HG03378 (cell line): ENCODE measurements at regions not wholly inside any gene's neighbourhood (a gene's known extent, or its start where the extent isn't known, plus 50 kb on each side); places are given as distances from the start of the nearest gene placed in this dataset.
"Not testable (repeated sequence)": the region's sequence is repeated elsewhere in the genome, so short reads cannot be mapped to it uniquely, and the experiment has no call there.

ENCODE experiments used
- ATAC-seq: cut with Tn5 transposase; IDR thresholded peaks from one replicate; pipeline ENCODE4 v1.9.1; 2021; ENCODE audit warnings: mild to moderate bottlenecking, moderate library complexity; ENCODE audit not compliant: unreplicated experiment

DNA sequence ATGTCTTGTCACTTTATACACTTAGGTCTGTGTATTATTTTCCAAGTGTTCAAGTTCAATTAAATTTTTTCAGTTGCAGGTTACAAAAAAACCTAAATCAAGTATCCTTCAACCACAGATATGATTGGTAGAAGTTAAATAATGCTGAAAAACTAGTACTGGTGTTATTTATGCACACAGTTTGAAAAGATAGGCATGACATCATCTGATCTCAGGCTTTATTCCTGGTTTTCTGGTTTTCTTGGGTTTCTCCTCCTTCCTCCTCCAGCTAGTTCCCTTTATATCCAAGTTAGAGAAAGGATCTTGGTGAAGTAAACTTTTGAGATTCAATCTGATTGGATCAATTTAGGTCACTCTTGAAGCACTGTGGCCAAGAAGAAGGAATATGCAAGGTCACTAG, 1201.1 kb upstream of the B3GALT2 start:
- no peak for ATAC-seq

DNA sequence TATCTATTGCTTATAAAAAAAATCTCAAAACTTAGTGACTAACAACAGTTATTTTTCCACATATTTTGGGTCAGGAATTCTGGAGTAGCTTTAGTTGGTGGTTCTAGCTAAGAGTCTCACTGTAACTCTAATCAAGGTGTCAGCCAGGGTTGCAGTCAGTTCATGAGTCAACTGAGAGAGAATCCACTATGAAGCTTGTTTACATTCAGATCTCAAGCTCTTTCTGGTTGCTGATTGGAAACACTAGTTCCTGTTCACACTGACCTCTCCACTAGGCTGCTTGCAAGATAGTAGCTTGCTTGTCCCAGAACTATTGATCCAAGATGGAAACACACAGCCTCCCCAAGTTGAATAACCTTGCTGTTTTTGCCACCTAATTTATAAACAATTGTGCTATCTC, 1192.1 kb upstream of the B3GALT2 start:
- ATAC-seq = no peak

DNA sequence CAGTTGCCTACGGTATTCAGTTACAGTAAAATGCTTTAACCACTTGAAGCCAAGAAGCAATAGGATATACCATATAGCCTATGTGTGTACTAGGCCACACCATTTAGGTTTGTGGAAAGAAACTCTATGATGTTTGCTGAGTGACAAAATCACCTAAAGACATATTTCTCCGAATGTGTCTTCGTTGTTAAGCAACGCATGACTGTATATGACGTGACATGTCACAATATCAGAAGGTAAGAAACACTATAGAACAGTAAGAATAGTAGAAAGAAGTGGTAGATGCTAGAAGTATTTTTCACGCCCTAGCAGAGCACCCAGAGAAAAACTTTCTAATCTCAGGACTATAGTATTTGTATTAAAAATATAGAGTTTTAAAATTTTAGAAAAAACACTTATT, 1188.2 kb upstream of the B3GALT2 start:
- no peak for ATAC-seq

DNA sequence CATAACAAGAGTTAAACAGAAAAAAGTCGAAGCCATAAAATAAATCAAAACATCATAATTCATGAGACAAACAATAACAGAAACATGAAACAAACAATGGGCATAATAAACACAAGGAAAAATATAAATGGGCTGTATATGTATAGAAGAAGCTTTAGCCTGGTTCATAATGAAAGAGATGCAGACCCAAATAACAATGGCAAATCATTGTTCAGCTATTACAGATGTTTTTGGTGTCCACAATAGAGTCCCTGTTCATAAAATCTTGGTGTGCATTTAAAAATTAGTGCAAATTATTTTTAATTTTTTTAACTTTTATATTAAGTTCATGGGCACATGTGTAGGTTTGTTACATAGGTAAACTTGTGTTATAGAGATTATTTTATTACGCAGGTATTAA, 1185.9 kb upstream of the B3GALT2 start:
- ATAC-seq = no peak

DNA sequence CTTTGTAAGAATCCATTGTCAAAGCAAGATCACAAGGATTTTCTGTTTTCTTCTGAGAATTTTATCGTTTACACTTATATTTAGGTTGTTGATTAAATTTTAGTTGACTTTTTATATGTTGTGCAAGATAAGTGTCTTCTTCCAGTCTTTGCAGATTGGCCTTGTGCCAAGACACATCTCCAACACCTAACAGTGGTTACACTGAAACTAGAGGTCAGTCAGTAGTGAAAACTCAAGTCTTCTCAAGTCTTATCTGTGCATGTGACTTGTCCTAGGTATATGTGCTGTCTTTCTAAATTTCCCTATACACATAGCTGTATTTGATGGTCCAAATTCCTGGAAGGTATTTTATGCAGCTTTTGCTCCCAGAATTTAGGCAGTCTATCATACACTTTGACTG, 1183.2 kb upstream of the B3GALT2 start:
- no peak for ATAC-seq

DNA sequence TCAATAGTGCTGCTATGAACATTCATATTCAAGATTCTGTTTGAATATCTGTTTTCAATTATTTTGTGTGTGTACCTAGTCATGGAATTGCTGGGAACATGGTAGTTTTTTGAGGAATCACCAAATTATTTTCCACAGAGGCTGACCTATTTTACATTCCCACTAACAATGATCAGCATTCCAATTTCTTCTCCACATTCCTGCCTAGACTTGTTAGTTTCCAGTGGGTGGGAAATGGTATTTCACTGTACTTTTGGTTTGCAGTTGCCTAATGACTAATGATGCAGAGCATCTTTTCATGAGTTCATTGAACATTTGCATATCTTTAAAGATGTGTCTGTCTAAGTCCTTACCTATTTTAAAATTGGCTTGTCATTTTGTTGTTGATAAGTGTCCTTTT, 1182.6 kb upstream of the B3GALT2 start:
- no peak for ATAC-seq

DNA sequence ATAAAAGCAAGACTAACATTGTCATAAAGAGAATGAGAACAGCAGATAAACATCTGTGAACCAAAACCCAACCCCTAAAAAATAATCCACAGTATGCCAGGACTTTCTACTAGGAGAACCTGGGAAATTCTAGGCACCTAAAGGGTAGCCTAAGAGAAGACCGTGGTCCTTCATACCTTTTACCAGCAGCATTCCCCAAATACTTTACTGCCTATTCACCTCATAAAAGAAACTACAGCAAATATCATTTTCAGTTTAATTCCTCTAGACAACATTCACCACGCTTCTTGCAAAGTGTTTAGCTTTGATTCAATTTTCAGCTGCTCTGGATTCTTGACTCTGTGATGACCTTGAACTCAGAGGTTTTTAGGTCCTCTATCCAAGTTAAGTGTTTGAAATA, 1180.7 kb upstream of the B3GALT2 start:
- no peak for ATAC-seq

DNA sequence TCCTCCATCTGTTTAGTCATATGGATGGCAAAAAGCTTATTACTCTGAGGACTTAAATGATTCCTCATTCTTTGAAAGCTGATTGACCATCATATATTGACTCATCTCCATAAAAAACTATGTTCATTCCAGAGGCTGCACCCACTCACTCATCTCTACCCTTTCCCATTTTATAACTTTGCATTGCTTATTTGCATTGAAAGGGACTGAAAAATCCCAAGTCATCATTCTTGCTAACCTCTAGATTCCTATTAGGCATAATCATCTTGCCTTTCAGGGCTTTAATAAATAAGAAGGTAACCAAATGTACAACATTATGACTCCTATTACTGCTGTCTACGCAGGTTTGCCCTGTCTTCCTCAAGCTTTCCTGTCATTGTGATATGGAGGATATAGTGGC, 1180.3 kb upstream of the B3GALT2 start:
- ATAC-seq = no peak

DNA sequence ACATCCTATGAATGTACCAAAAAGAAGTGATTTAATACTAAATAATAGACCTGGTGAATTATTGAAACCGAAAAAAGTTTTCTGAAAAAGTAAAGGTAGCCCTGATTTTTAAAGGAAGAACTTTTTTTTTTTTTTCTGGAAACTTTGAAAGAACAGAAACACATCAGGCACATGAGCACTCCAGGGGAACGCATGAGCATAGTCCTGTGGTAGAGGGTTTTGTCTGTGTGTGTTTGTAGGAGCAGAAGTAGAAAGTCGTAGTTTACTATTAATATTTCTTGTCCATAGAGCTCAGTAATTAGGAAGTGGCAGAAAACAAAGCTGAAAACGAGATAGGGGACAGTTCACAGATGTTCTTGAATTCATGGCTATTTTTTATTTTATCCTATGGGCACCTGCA, 1175.9 kb upstream of the B3GALT2 start:
- no peak for ATAC-seq

DNA sequence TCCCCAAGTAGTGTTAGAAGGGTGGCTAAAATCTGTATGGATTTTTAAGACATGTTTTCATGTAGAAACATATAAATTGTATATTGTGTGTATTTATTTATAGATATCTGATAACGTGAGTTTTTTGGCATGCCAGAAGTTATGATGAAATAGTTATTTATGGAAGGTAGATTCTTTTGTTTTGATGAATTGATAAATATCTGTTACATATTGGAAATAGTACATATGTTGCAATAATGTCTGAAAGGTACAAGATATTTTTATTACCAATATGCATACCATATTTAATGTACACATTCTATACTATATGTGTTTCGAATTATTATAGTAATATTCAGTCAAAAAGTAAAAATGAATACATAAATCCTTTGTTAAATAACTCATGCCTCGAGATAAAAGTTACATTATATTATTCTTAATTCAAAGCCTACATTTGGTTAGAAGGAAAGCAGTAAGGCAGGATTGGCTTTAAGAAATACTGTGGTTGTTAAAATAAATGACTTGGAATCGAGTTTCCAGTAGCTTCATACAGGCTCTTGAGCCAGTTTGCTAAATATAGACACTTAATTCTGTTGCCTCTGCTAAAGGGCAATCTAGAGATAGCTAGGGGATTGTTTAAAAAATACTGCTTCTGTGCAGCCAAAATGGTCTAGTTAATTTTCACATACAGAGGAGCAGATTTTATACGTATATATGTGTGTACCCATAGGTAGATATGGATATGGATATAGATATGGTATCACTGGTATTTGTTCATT, 1175.1 kb upstream of the B3GALT2 start:
- no peak for ATAC-seq

DNA sequence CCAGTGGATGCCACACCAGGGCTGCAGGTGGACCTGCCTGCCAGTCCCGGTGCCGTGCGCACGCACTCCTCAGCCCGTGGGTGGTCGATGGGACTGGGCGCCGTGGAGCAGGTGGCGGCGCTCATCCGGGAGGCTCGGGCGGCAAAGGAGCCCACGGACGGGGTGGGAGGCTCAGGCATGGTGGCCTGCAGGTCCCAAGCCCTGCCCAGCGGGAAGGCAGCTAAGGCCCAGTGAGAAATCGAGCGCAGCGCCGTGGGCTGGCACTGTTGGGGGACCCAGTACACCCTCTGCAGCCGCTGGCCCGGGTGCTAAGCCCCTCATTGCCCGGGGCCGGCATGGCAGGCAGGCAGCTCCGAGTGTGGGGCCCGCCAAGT, 1171.8 kb upstream of the B3GALT2 start:
- ATAC-seq = no peak

DNA sequence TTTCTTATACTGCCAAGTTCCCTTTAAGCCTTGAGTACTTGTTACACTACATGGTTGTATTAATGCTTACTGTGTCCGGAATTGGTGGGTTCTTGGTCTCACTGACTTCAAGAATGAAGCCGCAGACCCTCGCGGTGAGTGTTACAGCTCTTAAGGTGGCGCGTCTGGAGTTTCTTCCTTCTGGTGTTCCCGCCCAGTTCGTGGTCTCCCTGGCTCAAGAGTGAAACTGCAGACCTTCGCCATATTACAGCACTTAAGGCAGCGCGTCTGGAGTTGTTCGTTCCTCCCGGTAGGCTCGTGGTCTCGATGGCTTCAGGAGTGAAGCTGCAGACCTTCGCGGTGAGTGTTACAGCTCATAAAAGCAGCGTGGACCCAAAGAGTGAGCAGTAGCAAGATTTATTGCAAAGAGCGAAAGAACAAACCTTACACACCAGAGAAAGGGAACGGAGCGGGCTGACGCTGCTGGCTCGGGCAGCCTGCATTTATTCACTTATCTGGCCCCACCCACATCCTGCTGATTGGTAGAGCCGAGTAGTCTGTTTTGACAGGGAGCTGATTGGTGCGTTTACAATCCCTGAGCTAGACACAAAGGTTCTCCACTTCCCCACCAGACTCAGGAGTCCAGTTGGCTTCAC, 1171.3 kb upstream of the B3GALT2 start:
- not testable (repeated sequence) for ATAC-seq

DNA sequence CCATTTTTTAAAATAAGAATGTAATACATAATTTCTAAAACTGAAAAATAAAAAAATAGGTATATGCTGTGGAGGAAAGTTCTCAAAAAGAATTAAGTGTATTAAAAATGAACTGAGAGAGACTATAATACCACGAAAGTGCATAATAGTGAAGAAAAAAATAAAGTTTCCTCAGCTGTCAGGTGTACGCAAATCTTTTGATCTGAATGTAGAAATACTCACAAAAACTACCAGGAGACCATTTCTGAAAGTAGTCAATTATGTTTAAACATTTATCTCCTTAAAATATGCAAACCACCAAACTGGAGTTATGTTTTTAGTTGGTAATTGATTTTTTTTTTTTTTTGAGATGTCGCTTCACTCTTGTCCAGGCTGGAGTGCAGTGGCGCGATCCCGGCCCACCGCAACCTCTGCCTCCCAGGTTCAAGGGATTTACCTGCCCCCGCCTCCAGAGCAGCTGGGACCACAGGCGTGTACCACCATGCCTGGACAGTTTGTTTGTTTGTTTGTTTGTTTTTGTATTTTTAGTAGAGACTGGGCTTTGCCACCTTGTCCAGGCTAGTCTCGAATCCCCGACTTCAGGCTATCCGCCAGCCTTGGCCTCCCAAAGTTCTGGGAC, 1169.2 kb upstream of the B3GALT2 start:
- no peak for ATAC-seq

DNA sequence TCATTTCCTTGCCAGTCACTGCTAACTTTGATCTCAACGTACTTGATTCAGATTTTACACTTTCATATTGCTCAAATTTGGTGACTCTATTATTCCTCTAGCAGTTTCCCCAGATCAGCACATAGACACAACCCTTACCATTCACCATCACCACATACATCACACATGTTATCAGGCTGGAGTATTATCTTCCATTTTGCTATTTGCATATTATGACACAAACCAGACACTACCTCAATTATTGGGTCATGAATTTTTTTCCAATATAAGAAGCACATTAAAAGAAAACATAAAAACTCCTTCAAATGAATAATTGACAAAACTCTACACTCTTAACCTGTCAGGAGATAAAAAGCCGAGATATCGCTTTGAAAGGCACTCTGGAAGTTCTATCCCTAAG, 1166.7 kb upstream of the B3GALT2 start:
- ATAC-seq = no peak

DNA sequence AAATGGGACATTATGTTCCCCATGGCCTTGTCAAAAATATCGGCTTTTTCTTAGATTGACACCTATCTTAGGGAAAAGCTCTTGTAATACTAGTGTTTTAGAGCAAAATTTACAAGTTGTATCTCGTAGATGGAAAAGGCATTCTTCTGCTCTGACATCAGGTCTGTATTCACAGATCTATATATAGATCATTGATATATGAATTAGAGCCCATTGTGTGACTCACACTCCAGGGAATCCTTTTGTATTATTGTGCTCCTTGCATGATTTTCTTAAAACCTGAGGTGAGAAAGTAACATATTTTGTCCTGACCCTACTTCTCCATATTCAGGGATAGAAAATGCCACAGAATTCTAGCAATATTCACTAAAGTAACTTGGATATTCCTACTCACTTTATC, 1160.8 kb upstream of the B3GALT2 start:
- ATAC-seq = no peak

DNA sequence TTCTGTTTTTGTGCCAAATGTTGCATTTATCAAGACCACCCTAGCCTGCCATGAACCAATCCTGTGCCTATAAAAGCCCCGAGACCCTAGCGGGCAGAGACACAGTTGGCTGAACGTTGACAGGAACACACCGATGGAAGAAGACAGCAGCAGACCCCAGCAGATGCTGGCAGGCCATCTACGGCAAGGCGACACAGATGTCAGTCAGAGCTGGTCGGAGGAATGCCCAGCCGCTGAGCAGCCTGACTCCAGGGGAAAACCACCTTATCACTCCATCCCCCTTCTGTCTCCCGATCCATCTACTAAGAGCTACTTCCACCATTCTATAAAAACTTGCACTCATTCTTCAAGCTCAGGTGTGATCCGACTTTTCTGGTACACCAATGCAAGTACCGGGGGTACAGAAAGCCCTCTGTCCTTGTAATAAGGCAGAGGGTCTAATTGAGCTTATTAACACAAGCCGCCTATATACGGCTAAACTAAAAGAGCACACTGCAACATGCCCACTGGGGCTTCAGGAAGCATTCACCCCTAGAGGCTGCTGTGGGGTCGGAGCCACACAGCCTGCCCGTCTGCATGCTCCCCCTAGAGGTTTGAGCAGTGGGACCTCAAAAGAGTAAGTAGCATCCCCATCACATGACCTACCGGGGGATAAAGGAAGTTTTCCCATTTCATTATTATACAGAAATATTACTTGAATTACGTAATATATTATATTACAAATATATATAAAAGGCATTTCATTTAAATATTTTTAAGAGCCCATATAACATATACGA, 1156.3 kb upstream of the B3GALT2 start:
- no peak for ATAC-seq

DNA sequence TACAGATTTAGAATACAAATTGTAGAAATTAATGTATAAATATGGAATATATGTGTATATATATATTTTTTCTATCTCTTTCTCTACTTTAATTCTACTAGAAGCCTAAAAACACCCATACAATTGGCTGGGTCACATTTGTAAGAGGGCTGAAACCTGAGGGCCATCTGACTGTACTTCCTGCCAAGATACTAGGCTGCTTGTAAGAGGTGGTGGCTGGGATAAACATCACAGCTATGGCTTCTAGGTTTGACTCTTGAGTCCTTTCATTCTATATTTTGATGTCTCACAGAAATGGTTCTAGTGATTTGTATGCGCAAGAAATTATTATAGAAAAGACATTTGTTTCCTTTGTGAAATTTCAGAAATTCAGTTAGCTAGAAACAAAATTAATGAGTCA, 1155.2 kb upstream of the B3GALT2 start:
- ATAC-seq = no peak

DNA sequence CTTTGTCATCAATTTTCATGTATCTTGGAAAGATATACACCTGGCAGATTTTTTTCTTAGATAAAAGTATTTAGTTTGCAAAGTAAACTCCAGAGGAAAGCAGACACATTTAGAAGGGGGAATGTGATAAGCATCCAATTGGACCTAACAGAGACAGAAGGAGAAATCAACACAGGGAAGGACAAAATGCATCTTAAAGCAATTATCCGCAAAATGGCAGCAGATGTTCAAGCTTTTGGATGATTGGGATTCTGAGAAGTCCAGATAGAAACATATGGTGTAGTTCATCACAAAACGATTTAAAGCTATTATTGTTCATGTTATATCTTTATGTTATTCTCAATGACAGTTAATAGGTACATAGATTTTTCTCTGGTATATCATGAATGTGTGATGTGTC, 1153.1 kb upstream of the B3GALT2 start:
- ATAC-seq = no peak

DNA sequence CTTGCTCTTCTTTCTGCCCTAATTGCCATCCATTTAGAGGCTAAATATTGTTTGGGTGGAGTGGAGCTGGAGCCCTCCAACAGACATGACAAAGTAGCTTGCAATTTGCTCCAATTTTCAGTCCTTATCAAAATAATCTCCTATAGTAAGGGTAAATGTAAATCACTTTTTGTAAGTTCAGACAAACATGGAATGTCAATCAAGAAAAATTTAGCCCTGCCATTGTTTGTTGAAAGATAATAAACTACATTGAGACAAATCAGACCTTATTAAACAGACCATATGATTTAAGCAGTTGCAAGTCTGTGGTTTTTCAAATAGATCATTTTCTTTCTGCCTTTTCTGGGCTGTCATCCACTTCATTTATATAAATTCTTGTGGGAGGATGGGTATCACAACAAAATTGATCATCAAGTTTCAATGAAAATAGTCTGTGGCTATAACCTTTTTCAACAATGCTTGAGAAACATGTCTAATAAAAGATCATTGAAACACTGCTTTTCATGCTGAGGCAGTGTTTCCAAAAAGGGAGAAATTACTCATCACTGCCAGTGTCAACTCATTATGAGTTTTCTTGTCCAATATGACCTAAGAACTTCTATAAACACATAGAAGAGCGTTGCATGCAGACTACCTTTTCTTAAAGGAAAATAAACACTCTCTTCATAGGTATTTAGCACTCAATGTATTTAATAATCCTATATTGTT, 1152.0 kb upstream of the B3GALT2 start:
- ATAC-seq = no peak

DNA sequence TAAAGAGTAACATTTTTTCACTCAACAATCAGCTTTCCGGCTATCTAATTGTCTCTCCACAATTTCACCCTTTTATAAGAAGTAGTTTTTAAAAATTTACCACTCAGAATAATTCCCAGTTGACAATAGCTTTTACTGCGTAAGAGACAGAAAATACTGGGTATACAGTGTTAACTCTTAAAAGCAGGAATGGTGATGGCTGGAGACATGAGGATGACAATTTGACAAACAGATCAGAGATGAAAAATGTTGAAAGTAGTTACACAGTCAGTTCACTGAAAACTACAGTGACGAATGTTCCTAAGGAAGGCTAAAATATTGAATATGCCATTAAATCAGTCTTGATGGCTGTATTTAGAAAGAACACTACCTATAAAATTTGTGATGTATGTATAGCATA, 1146.8 kb upstream of the B3GALT2 start:
- no peak for ATAC-seq

DNA sequence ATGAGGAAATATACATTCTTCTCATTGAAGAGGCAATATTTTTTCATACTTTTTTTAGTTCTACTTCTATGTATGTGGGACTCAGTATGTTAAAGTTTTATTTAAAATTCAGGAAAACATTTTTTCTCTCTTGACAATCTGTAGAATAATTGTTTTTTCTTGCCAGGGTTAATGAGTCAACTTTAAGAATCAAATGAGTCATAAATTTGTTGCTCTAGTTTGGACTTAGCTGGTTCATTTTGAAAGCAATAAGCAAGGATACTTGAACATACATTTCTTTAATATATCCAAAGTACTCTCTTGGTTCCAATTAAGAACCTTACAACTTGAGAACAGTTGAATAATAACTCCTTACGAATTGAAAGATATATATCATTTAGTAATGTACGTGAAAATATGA, 1145.3 kb upstream of the B3GALT2 start:
- ATAC-seq = no peak
